H9 (cell line): ENCODE measurements at regions not wholly inside any gene's neighbourhood (a gene's known extent, or its start where the extent isn't known, plus 50 kb on each side); places are given as distances from the start of the nearest gene placed in this dataset.

Experiments
- DNase-seq: peaks from one replicate; pipeline ENCODE4 v3.0.0-alpha.2; 2017
- H2AFZ ChIP-seq: one replicate; pipeline ENCODE4 v1.6.1; 2013; ENCODE audit warnings: mild to moderate bottlenecking, low read length, control low read depth, moderate library complexity
- H2AK5ac ChIP-seq: 2 replicates; pipeline ENCODE4 v1.6.1; 2013; ENCODE audit warnings: low read length, control low read depth, mixed read lengths; ENCODE audit not compliant: insufficient read length
- H2BK120ac ChIP-seq: one replicate; pipeline ENCODE4 v1.6.1; 2013; ENCODE audit warnings: low read depth, mild to moderate bottlenecking, low read length, control low read depth, inconsistent platforms; ENCODE audit not compliant: poor library complexity, severe bottlenecking
- H2BK12ac ChIP-seq: 2 replicates; pipeline ENCODE4 v1.6.1; 2013; ENCODE audit warnings: low read length, control low read depth, mixed read lengths, low read depth; ENCODE audit not compliant: insufficient read length
- H2BK15ac ChIP-seq: 2 replicates; pipeline ENCODE4 v1.6.1; 2013; ENCODE audit warnings: low read depth, low read length, control low read depth
- H2BK20ac ChIP-seq: one replicate; pipeline ENCODE4 v1.6.1; 2013; ENCODE audit warnings: low read depth, mild to moderate bottlenecking, low read length, control low read depth, inconsistent platforms; ENCODE audit not compliant: poor library complexity, severe bottlenecking
- H2BK5ac ChIP-seq: 2 replicates; pipeline ENCODE4 v1.6.1; 2013; ENCODE audit warnings: low read length, control low read depth, mixed read lengths; ENCODE audit not compliant: insufficient read length
- H3K14ac ChIP-seq: 2 replicates; pipeline ENCODE4 v1.6.1; 2013; ENCODE audit warnings: low read length, control low read depth; ENCODE audit not compliant: insufficient read depth
- H3K18ac ChIP-seq: 2 replicates; pipeline ENCODE4 v1.6.1; 2013; ENCODE audit warnings: low read depth, mild to moderate bottlenecking, mixed read lengths, low read length, control low read depth; ENCODE audit not compliant: insufficient read length
- H3K23ac ChIP-seq: 2 replicates; pipeline ENCODE4 v1.6.1; 2013; ENCODE audit warnings: low read length, control low read depth, mixed read lengths, low read depth; ENCODE audit not compliant: insufficient read length
- H3K23me2 ChIP-seq: 2 replicates; pipeline ENCODE4 v1.6.1; 2013; ENCODE audit warnings: low read depth, mild to moderate bottlenecking, mixed read lengths, low read length, control low read depth; ENCODE audit not compliant: insufficient read length, poor library complexity, severe bottlenecking
- H3K27ac ChIP-seq: 2 replicates; pipeline ENCODE4 v1.5.1; 2013; ENCODE audit warnings: low read length, control low read depth, mixed read lengths, low read depth; ENCODE audit not compliant: insufficient read length
- H3K27me3 ChIP-seq: 2 replicates; pipeline ENCODE4 v1.6.1; 2013; ENCODE audit warnings: low read length, control low read depth, inconsistent platforms; ENCODE audit not compliant: insufficient read depth
- H3K4ac ChIP-seq: 2 replicates; pipeline ENCODE4 v1.6.1; 2013; ENCODE audit warnings: low read depth, mild to moderate bottlenecking, control low read depth, inconsistent platforms, low read length, moderate library complexity
- H3K4me1 ChIP-seq: 2 replicates; pipeline ENCODE4 v1.6.1; 2013; ENCODE audit warnings: low read length, control low read depth, inconsistent platforms; ENCODE audit not compliant: insufficient read depth
- H3K4me2 ChIP-seq: 2 replicates; pipeline ENCODE4 v1.6.1; 2013; ENCODE audit warnings: low read length, control low read depth, mixed read lengths; ENCODE audit not compliant: insufficient read length, insufficient read depth
- H3K56ac ChIP-seq: 2 replicates; pipeline ENCODE4 v1.6.1; 2013; ENCODE audit warnings: low read depth, mild to moderate bottlenecking, mixed read lengths, low read length, control low read depth; ENCODE audit not compliant: insufficient read length
- H3K79me1 ChIP-seq: 2 replicates; pipeline ENCODE4 v1.6.1; 2013; ENCODE audit warnings: low read depth, mild to moderate bottlenecking, moderate library complexity, low read length, control low read depth, inconsistent platforms; ENCODE audit not compliant: insufficient read depth, poor library complexity, severe bottlenecking
- H3K79me2 ChIP-seq: 2 replicates; pipeline ENCODE4 v1.6.1; 2013; ENCODE audit warnings: low read length, control low read depth, inconsistent platforms; ENCODE audit not compliant: insufficient read depth
- H3K9ac ChIP-seq: 2 replicates; pipeline ENCODE4 v1.6.1; 2013; ENCODE audit warnings: low read length, control low read depth, mixed read lengths; ENCODE audit not compliant: insufficient read length; ENCODE audit errors: extremely low read depth
- H3K9me3 ChIP-seq: one replicate; pipeline ENCODE4 v1.6.1; 2013; ENCODE audit warnings: low read depth, low read length, inconsistent platforms; ENCODE audit not compliant: control insufficient read depth
- H3T11ph ChIP-seq: one replicate; pipeline ENCODE4 v1.6.1; 2013; ENCODE audit warnings: mild to moderate bottlenecking, low read length, control low read depth, inconsistent platforms
- H4K20me1 ChIP-seq: one replicate; pipeline ENCODE4 v1.6.1; 2013; ENCODE audit not compliant: control insufficient read depth, insufficient read length, insufficient read depth
- H4K5ac ChIP-seq: 2 replicates; pipeline ENCODE4 v1.6.1; 2013; ENCODE audit warnings: low read depth, mild to moderate bottlenecking, mixed read lengths, low read length, control low read depth; ENCODE audit not compliant: insufficient read length
- H4K8ac ChIP-seq: replicated peaks from 2 replicates; pipeline ENCODE4 v1.6.1; 2013; ENCODE audit warnings: low read length, control low read depth, mixed read lengths, low read depth; ENCODE audit not compliant: insufficient read length
- H4K91ac ChIP-seq: 2 replicates; pipeline ENCODE4 v1.6.1; 2013; ENCODE audit warnings: low read depth, mild to moderate bottlenecking, moderate library complexity, mixed read lengths, low read length, control low read depth; ENCODE audit not compliant: insufficient read length
- H3K27ac Mint-ChIP-seq, 3 experiments: 2 replicates in 2 of 3; 3 replicates in 1 of 3; pipeline ENCODE4 v1.8.0; 2020 to 2021; ENCODE audit warnings: mixed read lengths in 3 of 3, mild to moderate bottlenecking in 1 of 3, moderate library complexity in 1 of 3
- H3K27me3 Mint-ChIP-seq: 2 replicates; pipeline ENCODE4 v1.8.0; 2021; ENCODE audit warnings: low read depth, mild to moderate bottlenecking, moderate library complexity, mixed read lengths
- H3K36me3 Mint-ChIP-seq, 3 experiments: 2 replicates in 2 of 3; 3 replicates in 1 of 3; pipeline ENCODE4 v1.8.0; 2020 to 2021; ENCODE audit warnings: low read depth in 3 of 3, mixed read lengths in 3 of 3; ENCODE audit not compliant: insufficient read depth in 1 of 3
- H3K4me1 Mint-ChIP-seq, 2 experiments: 2 replicates each; pipeline ENCODE4 v1.8.0; 2020; ENCODE audit warnings: mixed read lengths in 2 of 2
- H3K4me3 Mint-ChIP-seq, 2 experiments: 2 replicates in 1 of 2; 3 replicates in 1 of 2; pipeline ENCODE4 v1.8.0; 2020 to 2021; ENCODE audit warnings: mild to moderate bottlenecking in 2 of 2, mixed read lengths in 2 of 2, moderate library complexity in 1 of 2
- H3K9me3 Mint-ChIP-seq, 2 experiments: 2 replicates in 1 of 2; 3 replicates in 1 of 2; pipeline ENCODE4 v1.8.0; 2020; ENCODE audit warnings: mild to moderate bottlenecking in 2 of 2, mixed read lengths in 2 of 2, moderate library complexity in 1 of 2
- CTCF ChIP-seq: fragments of 200-600 bp; sonication (generic); conservative IDR thresholded peaks from 3 replicates; pipeline ENCODE4 v1.8.0; 2021; ENCODE audit warnings: antibody characterized with exemption, mild to moderate bottlenecking
- WGBS: extraction: QIAGEN DNeasy Blood & Tissue Kit; methylation state at CpG from one replicate; pipeline ENCODE4 v1.1.7; 2013; ENCODE audit warnings: missing lambda C conversion rate, low lambda C conversion rate, mixed read lengths; ENCODE audit not compliant: insufficient read length; ENCODE audit errors: extremely low coverage; 5-methylcytosine and 5-hydroxymethylcytosine counted together

GRCh38 chr10:78146200-78146599 is 112.5 kb downstream of the RPS24 start:
- peaks cover 0 to 4% of the 10 kb centered on the region in 2 experiments; a peak in 1 of 4 replicates for H3K4me1 Mint-ChIP-seq
- no peaks in the 10 kb centered on the region for H3K23me2 ChIP-seq
- H4K20me1 ChIP-seq = no peaks in the 10 kb centered on the region
- H4K8ac ChIP-seq = no peak overlapping the region
- H2AK5ac ChIP-seq = no peak overlapping the region
- DNase-seq = no peak
- H2BK15ac ChIP-seq = no peak overlapping the region
- H3K27me3 Mint-ChIP-seq = peaks cover 13% of the 10 kb centered on the region
- H3K9me3 Mint-ChIP-seq = peaks cover 0 to 6% of the 10 kb centered on the region in 2 experiments; a peak in 2 of 5 replicates
- no peak overlapping the region for H2BK12ac ChIP-seq
- no peak overlapping the region for H2BK5ac ChIP-seq
- no peaks in the 10 kb centered on the region for H3K27me3 ChIP-seq
- H3K79me1 ChIP-seq = no peaks in the 10 kb centered on the region
- H2AFZ ChIP-seq = no peak overlapping the region
- H3K4me1 ChIP-seq = no peaks in the 10 kb centered on the region
- H3K9me3 ChIP-seq = no peaks in the 10 kb centered on the region
- no CpG with 5 or more reads among the region's 2 CpGs for WGBS
- H3K56ac ChIP-seq = no peak overlapping the region
- no peak overlapping the region for H3K27ac Mint-ChIP-seq
- H3K4ac ChIP-seq = no peak overlapping the region
- H3K9ac ChIP-seq = no peak overlapping the region
- TF ChIP-seq CTCF = no peak
- no peak overlapping the region for H4K91ac ChIP-seq
- no peak overlapping the region for H2BK120ac ChIP-seq
- no peak overlapping the region for H3K4me2 ChIP-seq
- H3K23ac ChIP-seq = no peak overlapping the region
- H2BK20ac ChIP-seq = no peak overlapping the region
- no peak overlapping the region for H4K5ac ChIP-seq
- H3K27ac ChIP-seq = no peak overlapping the region
- H3T11ph ChIP-seq = no peak overlapping the region
- H3K4me3 Mint-ChIP-seq = no peak overlapping the region
- no peak overlapping the region for H3K14ac ChIP-seq
- H3K36me3 Mint-ChIP-seq = no peaks in the 10 kb centered on the region; a peak in 3 of 7 replicates
- H3K79me2 ChIP-seq = no peaks in the 10 kb centered on the region
- no peak overlapping the region for H3K18ac ChIP-seq
